ENCODE measurements at regions not wholly inside any gene's neighbourhood (a gene's known extent, or its start where the extent isn't known, plus 50 kb on each side); places are given as distances from the start of the nearest gene placed in this dataset.

DNA sequence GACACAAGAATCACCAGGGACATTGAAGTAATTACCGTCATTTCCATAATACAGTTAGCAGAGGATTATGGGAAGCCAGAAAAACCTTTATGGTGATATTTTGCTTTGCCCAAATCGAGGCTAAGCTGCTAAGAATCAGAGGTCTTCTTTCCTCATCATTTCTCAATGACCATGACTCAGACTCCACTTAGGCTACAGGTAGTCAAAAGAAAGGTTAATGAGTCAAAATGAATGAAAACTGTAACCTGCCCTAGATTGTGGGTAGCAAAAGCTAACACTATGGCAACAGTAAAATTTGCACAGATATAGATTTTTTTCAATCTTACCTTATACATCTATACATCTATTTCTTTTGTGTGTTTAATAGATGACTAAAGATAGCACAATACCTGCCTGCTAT, 185.8 kb downstream of the CARTPT start:
- peaks cover 2% of the 10 kb centered on the region for H3K27me3 Mint-ChIP-seq (ENCODE audit: unreplicated experiment)
- no peak for TF ChIP-seq CTCF (IDR thresholded peaks at IDR 0.05; ENCODE audit: partially characterized antibody, unreplicated experiment)
- no peaks in the 10 kb centered on the region for H3K36me3 Mint-ChIP-seq (ENCODE audit: unreplicated experiment)
- peaks cover 20% of the 10 kb centered on the region for H3K4me1 Mint-ChIP-seq (ENCODE audit: low read depth, unreplicated experiment)
- no peaks in the 10 kb centered on the region for H3K9me3 Mint-ChIP-seq (ENCODE audit: unreplicated experiment)
- no peak overlapping the region for H3K27ac Mint-ChIP-seq (ENCODE audit: unreplicated experiment)
- DNase-seq, result no peak
- H3K4me3 Mint-ChIP-seq (ENCODE audit: unreplicated experiment), result no peak overlapping the region

DNA sequence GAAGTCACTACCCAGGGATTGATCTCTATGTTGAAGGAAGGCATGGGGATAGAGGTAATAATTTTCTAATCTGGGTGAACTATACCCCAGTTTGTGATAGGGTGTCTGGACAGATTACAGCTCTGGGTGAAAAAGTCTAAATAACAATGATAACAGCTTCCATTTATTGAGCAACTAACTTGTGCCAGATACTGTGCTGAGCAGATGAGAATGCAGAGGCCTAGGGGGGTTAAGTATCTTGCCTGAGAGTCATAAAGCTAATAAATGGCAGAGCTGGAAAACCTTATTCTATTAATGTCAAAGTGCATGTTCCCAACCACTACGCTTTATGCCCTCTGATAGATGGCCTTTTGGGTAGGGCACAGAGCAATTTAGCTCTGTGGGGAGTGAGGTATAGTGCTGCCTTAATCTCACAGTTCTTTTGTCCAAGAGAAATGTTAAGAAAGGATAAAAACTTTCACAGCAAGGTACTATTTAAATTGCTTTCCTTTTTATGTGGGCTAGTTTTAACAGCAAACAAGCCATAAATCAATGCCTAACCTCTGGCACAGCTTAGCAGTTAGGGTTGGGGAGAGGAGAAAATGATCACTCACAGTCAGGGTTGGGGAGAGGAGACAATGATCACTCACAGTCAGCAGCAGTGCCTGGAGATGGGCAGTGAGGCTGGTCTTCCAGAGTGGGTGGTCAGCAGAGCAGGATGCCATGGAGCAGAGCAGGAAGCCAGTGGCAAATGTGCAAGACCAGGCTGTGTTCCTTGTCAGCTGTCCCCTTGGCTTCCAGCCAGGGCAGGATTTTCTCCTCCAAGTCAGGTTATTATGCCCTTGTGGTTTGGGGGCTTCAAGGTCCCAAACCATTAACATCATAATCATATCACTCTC, 187.0 kb downstream of the CARTPT start:
- H3K27me3 Mint-ChIP-seq (ENCODE audit: unreplicated experiment), result no peaks in the 10 kb centered on the region

DNA sequence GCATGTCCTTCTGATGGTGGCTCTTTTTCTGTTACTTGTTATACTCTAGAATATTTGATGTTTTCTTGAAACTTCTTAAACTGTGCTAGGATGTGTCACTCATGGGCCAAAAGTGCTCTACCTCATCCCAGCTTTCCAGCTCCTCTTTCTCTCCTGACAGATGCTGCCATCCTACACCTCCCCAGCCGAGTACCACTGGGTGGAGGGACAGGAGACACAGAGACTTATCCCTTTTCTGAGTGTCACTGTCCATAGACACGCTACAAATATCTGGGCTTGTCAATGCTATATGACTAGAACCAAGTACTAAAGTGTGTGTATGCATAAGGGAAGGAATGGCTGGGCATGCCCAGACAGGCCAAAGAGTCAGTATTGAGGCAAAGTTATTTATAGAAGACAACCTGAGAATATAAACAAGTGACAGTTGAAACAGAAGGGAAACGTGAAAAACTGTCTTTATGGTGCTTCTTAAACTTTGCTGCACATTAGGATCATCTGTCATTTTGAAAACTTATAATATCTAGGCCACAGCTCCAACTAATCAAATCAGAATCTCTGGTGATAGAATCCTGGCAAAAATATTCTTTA, 188.0 kb downstream of the CARTPT start:
- DNase-seq, result no peak
- peaks cover 20% of the 10 kb centered on the region for H3K4me1 Mint-ChIP-seq (ENCODE audit: low read depth, unreplicated experiment)
- peak overlapping the region; percentile 20 for H3K27ac Mint-ChIP-seq (ENCODE audit: unreplicated experiment)
- no peaks in the 10 kb centered on the region for H3K27me3 Mint-ChIP-seq (ENCODE audit: unreplicated experiment)
- no peaks in the 10 kb centered on the region for H3K9me3 Mint-ChIP-seq (ENCODE audit: unreplicated experiment)
- H3K36me3 Mint-ChIP-seq (ENCODE audit: unreplicated experiment), result peaks cover 10% of the 10 kb centered on the region
- H3K4me3 Mint-ChIP-seq (ENCODE audit: unreplicated experiment), result peak overlapping the region; percentile 10
- no peak for TF ChIP-seq CTCF (IDR thresholded peaks at IDR 0.05; ENCODE audit: partially characterized antibody, unreplicated experiment)

More for the DNA sequence above, 187.0 kb downstream of the CARTPT start:
- Mint-ChIP-seq H3K27ac (ENCODE audit: unreplicated experiment) (peak overlapping the region; percentile 83), H3K4me3 (ENCODE audit: unreplicated experiment) (no peak overlapping the region), H3K9me3 (ENCODE audit: unreplicated experiment) (no peaks in the 10 kb centered on the region), H3K4me1 (ENCODE audit: low read depth, unreplicated experiment) (peaks cover 20% of the 10 kb centered on the region), H3K36me3 (ENCODE audit: unreplicated experiment) (peaks cover 3% of the 10 kb centered on the region)
- TF ChIP-seq CTCF (IDR thresholded peaks at IDR 0.05; ENCODE audit: partially characterized antibody, unreplicated experiment), result no peak
- DNase-seq, result peak; percentile 38

DNA sequence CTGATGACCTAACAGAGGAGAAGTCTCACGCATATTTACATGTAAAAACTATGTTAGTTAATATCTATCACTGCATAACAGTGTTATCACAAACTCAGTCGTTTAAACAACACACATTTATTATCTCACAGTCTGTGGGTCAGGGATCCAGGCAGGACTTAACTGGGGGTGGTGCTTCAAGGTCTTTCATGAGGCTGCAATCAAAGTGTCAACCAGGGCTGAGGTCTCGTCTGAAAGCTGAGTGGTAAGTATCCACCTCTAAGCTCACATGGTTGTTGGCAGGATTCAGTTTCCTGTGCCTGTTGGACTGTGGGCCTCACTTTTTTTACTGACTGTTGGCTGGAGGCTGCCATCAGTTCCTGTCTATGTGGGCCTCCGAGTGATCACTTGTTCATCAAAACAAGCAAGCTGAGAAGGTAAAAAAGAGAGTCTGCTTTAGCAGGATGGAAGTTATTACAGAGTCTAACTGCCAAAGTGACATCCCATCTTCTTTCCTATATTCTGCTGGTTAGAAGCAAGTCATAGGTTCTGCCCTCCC, 188.6 kb downstream of the CARTPT start:
- Mint-ChIP-seq H3K27me3 (ENCODE audit: unreplicated experiment) (no peaks in the 10 kb centered on the region), H3K36me3 (ENCODE audit: unreplicated experiment) (peaks cover 10% of the 10 kb centered on the region), H3K4me1 (ENCODE audit: low read depth, unreplicated experiment) (peaks cover 20% of the 10 kb centered on the region), H3K9me3 (ENCODE audit: unreplicated experiment) (no peaks in the 10 kb centered on the region), H3K4me3 (ENCODE audit: unreplicated experiment) (no peak overlapping the region), H3K27ac (ENCODE audit: unreplicated experiment) (no peak overlapping the region)
- no peak for DNase-seq
- no peak for TF ChIP-seq CTCF (IDR thresholded peaks at IDR 0.05; ENCODE audit: partially characterized antibody, unreplicated experiment)

- Mint-ChIP-seq H3K36me3 (ENCODE audit: unreplicated experiment) (peaks cover 10% of the 10 kb centered on the region), H3K4me1 (ENCODE audit: low read depth, unreplicated experiment) (peaks cover 24% of the 10 kb centered on the region), H3K27me3 (ENCODE audit: unreplicated experiment) (no peaks in the 10 kb centered on the region), H3K9me3 (ENCODE audit: unreplicated experiment) (no peaks in the 10 kb centered on the region), H3K4me3 (ENCODE audit: unreplicated experiment) (no peak overlapping the region), H3K27ac (ENCODE audit: unreplicated experiment) (no peak overlapping the region)
- DNase-seq, result no peak
- TF ChIP-seq CTCF (IDR thresholded peaks at IDR 0.05; ENCODE audit: partially characterized antibody, unreplicated experiment), result no peak
Measured at GRCh38 chr5:71910741-71911140, 191.7 kb downstream of the CARTPT start.

All from glutamatergic neuron (in vitro differentiated cells).